HepG2 (cell line): ENCODE measurements at regions not wholly inside any gene's neighbourhood (a gene's known extent, or its start where the extent isn't known, plus 50 kb on each side); places are given as distances from the start of the nearest gene placed in this dataset.

ENCODE experiments used
- ATAC-seq: fragments of 200-7000 bp; cut with Tn5 transposase; 3 replicates; pipeline ENCODE4 v1.9.1; 2020; ENCODE audit warnings: mild to moderate bottlenecking, moderate library complexity
- BruUV-seq: library from RNA; stranded (reverse); fragments of 400-500 nt; replicated peaks from 2 replicates; lab custom pipeline; 2021; lab: Mats Ljungman, UMichigan
- CTCF ChIA-PET: fragments of 300-600 bp; formaldehyde crosslinking; extraction: SDS; loops from one replicate; lab custom pipeline; 2021; ENCODE audit warnings: low total read pairs, inconsistent platforms, low intra/inter-chr PET ratio; lab: Yijun Ruan, JAX
- POLR2A ChIA-PET: fragments of 350-600 bp; sonication (Branson Sonifier 250); formaldehyde crosslinking; loops from one replicate; lab custom pipeline; 2020; ENCODE audit warnings: antibody characterized with exemption, inconsistent platforms; lab: Yijun Ruan, JAX
- DNase-seq: peaks from one replicate; pipeline ENCODE4 v3.0.0-alpha.2; 2015; ENCODE audit warnings: low spot score
- FAIRE-seq: peaks from 3 replicates; lab custom pipeline; 2011; peaks lifted over from hg19 to GRCh38; lab: Jason Lieb, UNC
- H2AFZ ChIP-seq: one replicate; pipeline ENCODE4 v1.6.1; 2011; ENCODE audit warnings: low read length, inconsistent platforms
- H3K27ac ChIP-seq: fragments of 300-600 bp; 3 replicates; pipeline ENCODE4 v1.8.0; 2011; ENCODE audit warnings: mixed run types, mild to moderate bottlenecking, mixed read lengths, low read length, inconsistent platforms; ENCODE audit not compliant: insufficient read depth; ENCODE audit errors: extremely low read length
- H3K27me3 ChIP-seq, 2 experiments: fragments of 200-600 bp in 1 of 2; 2 replicates in 1 of 2; 3 replicates in 1 of 2; pipeline versions ENCODE4 v1.6.0 to v1.8.0; 2011; ENCODE audit warnings: low read length in 2 of 2, mild to moderate bottlenecking in 2 of 2, moderate library complexity in 2 of 2, inconsistent platforms in 1 of 2; ENCODE audit not compliant: insufficient read depth in 2 of 2, control insufficient read depth in 1 of 2
- H3K36me3 ChIP-seq, 2 experiments: fragments of 200-600 bp in 1 of 2; replicated peaks in 1 of 2; 2 replicates in 1 of 2; 3 replicates in 1 of 2; pipeline versions ENCODE4 v1.5.1 to v1.8.0; 2011; ENCODE audit warnings: low read length in 2 of 2, inconsistent platforms in 1 of 2; ENCODE audit not compliant: insufficient read depth in 2 of 2, control insufficient read depth in 1 of 2
- H3K4me1 ChIP-seq: 2 replicates; pipeline ENCODE4 v1.5.1; 2012; ENCODE audit warnings: low read length, inconsistent platforms; ENCODE audit not compliant: insufficient read depth
- H3K4me2 ChIP-seq: 2 replicates; pipeline ENCODE4 v1.6.0; 2011; ENCODE audit warnings: low read depth, low read length, inconsistent platforms
- H3K4me3 ChIP-seq, 3 experiments: fragments of 200-600 bp in 1 of 3; sonication (generic), shearing (Covaris generic) in 1 of 3; replicated peaks in 1 of 3; 2 replicates each; pipeline ENCODE4 v1.5.1; 2011 to 2016; ENCODE audit warnings: low read length in 3 of 3, inconsistent platforms in 2 of 3, low read depth in 2 of 3, mild to moderate bottlenecking in 2 of 3, control low read depth in 1 of 3, mixed read lengths in 1 of 3; ENCODE audit not compliant: insufficient read depth in 1 of 3
- H3K79me2 ChIP-seq: one replicate; pipeline ENCODE4 v1.6.1; 2011; ENCODE audit warnings: low read length, inconsistent platforms; ENCODE audit not compliant: insufficient read depth
- H3K9ac ChIP-seq: 2 replicates; pipeline ENCODE4 v1.6.0; 2011; ENCODE audit warnings: mild to moderate bottlenecking, low read depth, low read length, inconsistent platforms; ENCODE audit not compliant: insufficient read depth
- H3K9me3 ChIP-seq: 2 replicates; pipeline ENCODE4 v1.5.1; 2012; ENCODE audit warnings: mild to moderate bottlenecking, low read length
- H4K20me1 ChIP-seq: 2 replicates; pipeline ENCODE4 v1.6.0; 2011; ENCODE audit warnings: inconsistent platforms, mild to moderate bottlenecking, low read length, moderate library complexity; ENCODE audit not compliant: insufficient read depth
- AKAP8 ChIP-seq: sonication (generic); formaldehyde crosslinking; IDR thresholded peaks from 2 replicates; pipeline ENCODE4 v1.5.1; 2020; ENCODE audit warnings: mild to moderate bottlenecking, missing genetic modification reagents
- CREB1 ChIP-seq, 2 experiments: fragments of 450-650 bp in 1 of 2; IDR thresholded peaks; 2 replicates each; pipeline ENCODE4 v1.6.1; 2016 to 2017; ENCODE audit warnings: control low read depth in 1 of 2, mild to moderate bottlenecking in 1 of 2, missing compliant biosample characterization in 1 of 2, missing genetic modification characterization in 1 of 2
- MTA1 ChIP-seq: sonication (generic); formaldehyde crosslinking; IDR thresholded peaks from 2 replicates; pipeline ENCODE4 v1.4.0; 2020; ENCODE audit warnings: missing genetic modification reagents, mild to moderate bottlenecking, borderline replicate concordance
- NCOA2 ChIP-seq: sonication (generic); formaldehyde crosslinking; IDR thresholded peaks from 2 replicates; pipeline ENCODE4 v1.8.0; 2022; ENCODE audit warnings: inconsistent platforms
- NR2F1 ChIP-seq, 2 experiments: fragments of 450-650 bp in 1 of 2; formaldehyde crosslinking in 1 of 2; IDR thresholded peaks; 2 replicates each; pipeline versions ENCODE4 v1.5.0 to v1.6.1; 2016 to 2020; ENCODE audit warnings: mild to moderate bottlenecking in 1 of 2, missing compliant biosample characterization in 1 of 2, missing genetic modification reagents in 1 of 2, moderate library complexity in 1 of 2
- WGBS: methylation state at CpG from one replicate; pipeline ENCODE4 v1.1.6; 2017; ENCODE audit warnings: low lambda C conversion rate; 5-methylcytosine and 5-hydroxymethylcytosine counted together
- in situ Hi-C: cut with HindIII; loops from 2 replicates; pipeline ENCODE4 v1.10.0; 2017; ENCODE audit warnings: low pct_unique_long_range_greater_than_20kb; ENCODE audit not compliant: extremely low pct_ligation_motif_present
- intact Hi-C: fragments of 100-400 bp; cut with micrococcal nuclease; formaldehyde crosslinking; loops from one replicate; pipeline ENCODE4 v1.10.0; 2022; ENCODE audit not compliant: unreplicated experiment
- TF ChIP-seq, protein P1 (sequence below): sonication (generic); formaldehyde crosslinking; conservative IDR thresholded peaks from 2 replicates; pipeline ENCODE4 v1.8.0; 2022; ENCODE audit warnings: missing genetic modification reagents
- TF ChIP-seq, protein P2 (sequence below): sonication (generic); formaldehyde crosslinking; conservative IDR thresholded peaks from 2 replicates; pipeline ENCODE4 v1.4.0; 2020; ENCODE audit warnings: missing genetic modification reagents

DNA sequence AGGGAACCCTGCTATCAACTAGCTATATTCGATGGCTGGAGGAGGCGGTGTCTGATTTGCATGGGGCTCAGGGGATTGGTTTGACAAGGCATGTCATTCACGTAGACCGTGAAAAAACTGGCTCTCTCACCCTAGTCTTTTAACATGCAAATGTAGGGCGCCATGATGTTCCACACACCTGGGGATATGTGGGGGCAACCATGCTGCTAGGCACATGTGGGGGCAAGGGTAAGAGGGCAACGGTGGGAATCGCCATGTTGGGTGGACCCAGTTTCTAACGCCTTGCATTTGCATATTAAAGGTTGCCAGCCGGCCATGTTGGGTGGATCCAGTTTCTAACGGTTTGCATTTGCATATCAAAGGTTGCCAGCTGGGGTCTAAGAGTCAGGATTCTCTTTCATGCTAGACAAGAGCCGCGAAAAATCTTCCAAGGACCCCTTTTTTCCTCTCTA is 419.2 kb upstream of the NFE2L3 start (continued):
- TF ChIP-seq NR2F1 (CRISPR knock-in tag; IDR thresholded peaks at IDR 0.05) (no peak), MTA1 (CRISPR knock-in tag) (no peak), AKAP8 (CRISPR knock-in tag) (no peak)
- TF ChIP-seq, protein P1, sequence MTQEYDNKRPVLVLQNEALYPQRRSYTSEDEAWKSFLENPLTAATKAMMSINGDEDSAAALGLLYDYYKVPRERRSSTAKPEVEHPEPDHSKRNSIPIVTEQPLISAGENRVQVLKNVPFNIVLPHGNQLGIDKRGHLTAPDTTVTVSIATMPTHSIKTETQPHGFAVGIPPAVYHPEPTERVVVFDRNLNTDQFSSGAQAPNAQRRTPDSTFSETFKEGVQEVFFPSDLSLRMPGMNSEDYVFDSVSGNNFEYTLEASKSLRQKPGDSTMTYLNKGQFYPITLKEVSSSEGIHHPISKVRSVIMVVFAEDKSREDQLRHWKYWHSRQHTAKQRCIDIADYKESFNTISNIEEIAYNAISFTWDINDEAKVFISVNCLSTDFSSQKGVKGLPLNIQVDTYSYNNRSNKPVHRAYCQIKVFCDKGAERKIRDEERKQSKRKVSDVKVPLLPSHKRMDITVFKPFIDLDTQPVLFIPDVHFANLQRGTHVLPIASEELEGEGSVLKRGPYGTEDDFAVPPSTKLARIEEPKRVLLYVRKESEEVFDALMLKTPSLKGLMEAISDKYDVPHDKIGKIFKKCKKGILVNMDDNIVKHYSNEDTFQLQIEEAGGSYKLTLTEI (CRISPR knock-in tag), result no peak
- TF ChIP-seq, protein P2, sequence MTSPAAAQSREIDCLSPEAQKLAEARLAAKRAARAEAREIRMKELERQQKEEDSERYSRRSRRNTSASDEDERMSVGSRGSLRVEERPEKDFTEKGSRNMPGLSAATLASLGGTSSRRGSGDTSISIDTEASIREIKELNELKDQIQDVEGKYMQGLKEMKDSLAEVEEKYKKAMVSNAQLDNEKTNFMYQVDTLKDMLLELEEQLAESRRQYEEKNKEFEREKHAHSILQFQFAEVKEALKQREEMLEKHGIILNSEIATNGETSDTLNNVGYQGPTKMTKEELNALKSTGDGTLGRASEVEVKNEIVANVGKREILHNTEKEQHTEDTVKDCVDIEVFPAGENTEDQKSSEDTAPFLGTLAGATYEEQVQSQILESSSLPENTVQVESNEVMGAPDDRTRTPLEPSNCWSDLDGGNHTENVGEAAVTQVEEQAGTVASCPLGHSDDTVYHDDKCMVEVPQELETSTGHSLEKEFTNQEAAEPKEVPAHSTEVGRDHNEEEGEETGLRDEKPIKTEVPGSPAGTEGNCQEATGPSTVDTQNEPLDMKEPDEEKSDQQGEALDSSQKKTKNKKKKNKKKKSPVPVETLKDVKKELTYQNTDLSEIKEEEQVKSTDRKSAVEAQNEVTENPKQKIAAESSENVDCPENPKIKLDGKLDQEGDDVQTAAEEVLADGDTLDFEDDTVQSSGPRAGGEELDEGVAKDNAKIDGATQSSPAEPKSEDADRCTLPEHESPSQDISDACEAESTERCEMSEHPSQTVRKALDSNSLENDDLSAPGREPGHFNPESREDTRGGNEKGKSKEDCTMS (CRISPR knock-in tag), result no peak

DNA sequence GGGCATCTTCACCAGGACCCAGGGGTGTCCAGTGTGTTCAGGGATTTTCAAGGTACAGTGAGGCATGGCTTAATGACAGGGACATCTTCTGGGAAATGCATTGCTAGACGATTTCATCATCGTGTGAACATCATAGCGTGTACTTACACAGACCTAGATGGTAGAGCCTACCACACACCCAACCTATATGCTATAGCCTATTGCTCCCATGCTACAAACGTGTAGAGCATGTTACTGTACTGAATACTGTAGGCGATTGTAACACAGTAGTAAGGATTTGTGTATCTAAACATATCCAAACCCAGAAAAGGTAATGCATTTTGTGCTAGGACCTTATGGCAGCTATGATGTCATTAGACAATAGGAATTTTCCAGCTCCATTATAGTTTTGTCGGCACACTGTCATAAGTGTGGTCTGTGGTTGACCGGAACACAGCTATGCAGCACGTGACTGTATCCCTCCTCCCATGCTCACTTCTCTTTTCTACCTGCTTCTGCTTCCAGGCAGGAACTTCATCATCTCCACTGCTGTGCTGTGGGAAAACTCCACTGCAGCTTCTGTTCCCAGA is 416.2 kb upstream of the NFE2L3 start:
- ATAC-seq (no peak), DNase-seq (no peak), FAIRE-seq (no peak)
- Histone ChIP-seq H3K9ac (no peak overlapping the region), H4K20me1 (no peaks in the 10 kb centered on the region), H3K79me2 (no peaks in the 10 kb centered on the region), H2AFZ (no peak overlapping the region), H3K36me3 (no peaks in the 10 kb centered on the region), H3K4me3 (no peak overlapping the region), H3K9me3 (no peaks in the 10 kb centered on the region), H3K4me1 (no peaks in the 10 kb centered on the region), H3K27ac (no peak overlapping the region), H3K4me2 (no peak overlapping the region), H3K27me3 (peaks cover 0 to 3% of the 10 kb centered on the region in 2 experiments; a peak in 2 of 5 replicates)
- ChIA-PET CTCF (no interaction called here), POLR2A (no interaction called here)
- 22% methylated on average over 8 of the region's 8 CpGs for WGBS
- in situ Hi-C loops (no loop called here), intact Hi-C loops (no loop called here)
- no TSS peak for BruUV-seq
- TF ChIP-seq CREB1 (IDR thresholded peaks at IDR 0.05) (peak; percentile 42; the same call in 1 of the 2 replicates), CREB1 (CRISPR knock-in tag; IDR thresholded peaks at IDR 0.05) (no peak), NCOA2 (no peak)
- TF ChIP-seq, all 625 proteins: peak for 1
